HCT116 (cell line): ENCODE measurements at regions not wholly inside any gene's neighbourhood (a gene's known extent, or its start where the extent isn't known, plus 50 kb on each side); places are given as distances from the start of the nearest gene placed in this dataset.

Experiments
- ATAC-seq: fragments of 200-7000 bp; cut with Tn5 transposase; 2 replicates; pipeline ENCODE4 v1.9.1; 2020; ENCODE audit warnings: mild to moderate bottlenecking, moderate library complexity
- BruUV-seq: library from RNA; stranded (reverse); fragments of 400-500 nt; replicated peaks from 2 replicates; lab custom pipeline; 2021; lab: Mats Ljungman, UMichigan
- CTCF ChIA-PET: fragments of 300-600 bp; sonication (Branson Sonifier 250); formaldehyde crosslinking; loops from one replicate; lab custom pipeline; 2021; ENCODE audit warnings: antibody characterized with exemption; lab: Charles Lee
- POLR2A ChIA-PET: fragments of 300-600, 350-600 bp; sonication (Branson Sonifier 250); formaldehyde crosslinking; loops from one replicate; lab custom pipeline; 2021; ENCODE audit warnings: antibody characterized with exemption; lab: Charles Lee
- RAD21 ChIA-PET, 2 experiments: fragments of 300-600 bp; sonication (Branson Sonifier 250); formaldehyde crosslinking; loops; one replicate each; lab custom pipeline; 2023; ENCODE audit warnings: low total read pairs in 2 of 2; ENCODE audit not compliant: uncharacterized antibody in 2 of 2, unreplicated experiment in 2 of 2, low non-redundant PET in 1 of 2; lab: Charles Lee
- DNase-seq: peaks from one replicate; pipeline ENCODE4 v3.0.0-alpha.2; 2010; ENCODE audit warnings: low read depth, low spot score
- H2AFZ ChIP-seq: fragments of 200-600 bp; shearing (Covaris generic), sonication (generic); 2 replicates; pipeline ENCODE4 v1.6.1; 2017; ENCODE audit warnings: low read depth, mixed run types, mixed read lengths, antibody characterized with exemption, low read length; ENCODE audit not compliant: poor library complexity, severe bottlenecking
- H3K27ac ChIP-seq: 2 replicates; pipeline ENCODE4 v1.5.1; 2012; ENCODE audit warnings: low read depth, low read length
- H3K27me3 ChIP-seq: fragments of 200-600 bp; sonication (generic); 2 replicates; pipeline ENCODE4 v1.6.1; 2016; ENCODE audit warnings: mixed run types, low read length, mixed read lengths; ENCODE audit not compliant: insufficient read depth
- H3K36me3 ChIP-seq, 2 experiments: fragments of 200-500 bp in 1 of 2; fragments of 200-600 bp in 1 of 2; sonication (Bioruptor generic) in 1 of 2; sonication (generic) in 1 of 2; 2 replicates each; pipeline versions ENCODE4 v1.5.1 to v1.6.1; 2014 to 2016; ENCODE audit warnings: low read length in 2 of 2, inconsistent platforms in 1 of 2, mixed read lengths in 1 of 2, mixed run types in 1 of 2; ENCODE audit not compliant: insufficient read depth in 2 of 2, control insufficient read depth in 1 of 2
- H3K4me1 ChIP-seq, 2 experiments: fragments of 200-600 bp in 1 of 2; sonication (generic) in 1 of 2; 2 replicates each; pipeline versions ENCODE4 v1.5.1 to v1.6.1; 2012 to 2017; ENCODE audit warnings: low read length in 2 of 2, inconsistent platforms in 1 of 2, mild to moderate bottlenecking in 1 of 2, mixed read lengths in 1 of 2, mixed run types in 1 of 2, moderate library complexity in 1 of 2; ENCODE audit not compliant: insufficient read depth in 2 of 2, control insufficient read depth in 1 of 2
- H3K4me2 ChIP-seq: fragments of 200-600 bp; sonication (generic); 2 replicates; pipeline ENCODE4 v1.6.1; 2017; ENCODE audit warnings: mixed run types, low read length, mixed read lengths
- H3K4me3 ChIP-seq, 2 experiments: fragments of 200-600 bp in 1 of 2; sonication (generic) in 1 of 2; replicated peaks in 1 of 2; 2 replicates each; pipeline ENCODE4 v1.5.1; 2011 to 2016; ENCODE audit warnings: low read length in 2 of 2, control low read depth in 1 of 2, low read depth in 1 of 2, mild to moderate bottlenecking in 1 of 2, mixed read lengths in 1 of 2, mixed run types in 1 of 2
- H3K79me2 ChIP-seq: fragments of 200-600 bp; sonication (generic); 2 replicates; pipeline ENCODE4 v1.6.1; 2017; ENCODE audit warnings: mild to moderate bottlenecking, mixed run types, low read length, moderate library complexity, mixed read lengths; ENCODE audit not compliant: insufficient read depth
- H3K9ac ChIP-seq: fragments of 200-600 bp; sonication (generic); 2 replicates; pipeline ENCODE4 v1.6.1; 2016; ENCODE audit warnings: low read length, mixed read lengths
- H3K9me2 ChIP-seq: fragments of 200-600 bp; sonication (generic), shearing (Covaris generic); 2 replicates; pipeline ENCODE4 v1.6.1; 2017; ENCODE audit warnings: mixed run types, mild to moderate bottlenecking, moderate library complexity; ENCODE audit not compliant: insufficient read depth
- H3K9me3 ChIP-seq, 2 experiments: fragments of 200-500 bp in 1 of 2; fragments of 200-600 bp in 1 of 2; sonication (Bioruptor generic) in 1 of 2; sonication (generic) in 1 of 2; 2 replicates each; pipeline ENCODE4 v1.6.1; 2014 to 2017; ENCODE audit warnings: low read length in 2 of 2, mixed read lengths in 2 of 2, inconsistent platforms in 1 of 2, low read depth in 1 of 2, mild to moderate bottlenecking in 1 of 2, mixed run types in 1 of 2, moderate library complexity in 1 of 2; ENCODE audit not compliant: control insufficient read depth in 1 of 2, insufficient read depth in 1 of 2
- H4K20me1 ChIP-seq: fragments of 200-600 bp; sonication (generic), shearing (Covaris generic); 2 replicates; pipeline ENCODE4 v1.6.1; 2017; ENCODE audit warnings: mixed run types, mild to moderate bottlenecking, moderate library complexity; ENCODE audit not compliant: insufficient read depth
- CBX3 ChIP-seq: IDR thresholded peaks from 2 replicates; pipeline ENCODE4 v1.6.1; 2012; ENCODE audit warnings: low read depth
- CEBPB ChIP-seq: IDR thresholded peaks from 2 replicates; pipeline ENCODE4 v1.6.1; 2012; ENCODE audit warnings: low read depth
- EZH2phosphoT487 ChIP-seq: fragments of 200-600 bp; IDR thresholded peaks from 2 replicates; pipeline ENCODE4 v1.6.1; 2018; ENCODE audit warnings: antibody characterized with exemption, borderline replicate concordance
- POLR2A ChIP-seq: IDR thresholded peaks from 2 replicates; pipeline ENCODE4 v1.7.0; 2011; ENCODE audit warnings: borderline replicate concordance; ENCODE audit not compliant: insufficient read depth, insufficient read length; ENCODE audit errors: extremely low read depth
- POLR2AphosphoS5 ChIP-seq: IDR thresholded peaks from 2 replicates; pipeline ENCODE4 v1.6.1; 2011; ENCODE audit warnings: mild to moderate bottlenecking, low read depth, low read length, moderate library complexity
- RAD21 ChIP-seq: IDR thresholded peaks from 2 replicates; pipeline ENCODE4 v1.6.1; 2012; ENCODE audit warnings: low read depth, mild to moderate bottlenecking
- SP1 ChIP-seq: IDR thresholded peaks from 2 replicates; pipeline ENCODE4 v1.6.1; 2012; ENCODE audit warnings: low read depth
- ZFX ChIP-seq: fragments of 450-650 bp; IDR thresholded peaks from 2 replicates; pipeline ENCODE4 v1.6.1; 2017
- intact Hi-C: fragments of 100-400 bp; cut with micrococcal nuclease; formaldehyde crosslinking; loops from 2 replicates; pipeline ENCODE4 v1.10.0; 2022
- TF ChIP-seq, protein P1 (sequence below): IDR thresholded peaks from 2 replicates; pipeline ENCODE4 v1.6.1; 2012
- TF ChIP-seq, protein P2 (sequence below): IDR thresholded peaks from 2 replicates; pipeline ENCODE4 v1.6.1; 2011; ENCODE audit warnings: mild to moderate bottlenecking, low read length, moderate library complexity; ENCODE audit not compliant: insufficient replicate concordance; ENCODE audit errors: extremely low read depth
- TF ChIP-seq, protein P3 (sequence below): IDR thresholded peaks from 2 replicates; pipeline ENCODE4 v1.6.1; 2012

DNA sequence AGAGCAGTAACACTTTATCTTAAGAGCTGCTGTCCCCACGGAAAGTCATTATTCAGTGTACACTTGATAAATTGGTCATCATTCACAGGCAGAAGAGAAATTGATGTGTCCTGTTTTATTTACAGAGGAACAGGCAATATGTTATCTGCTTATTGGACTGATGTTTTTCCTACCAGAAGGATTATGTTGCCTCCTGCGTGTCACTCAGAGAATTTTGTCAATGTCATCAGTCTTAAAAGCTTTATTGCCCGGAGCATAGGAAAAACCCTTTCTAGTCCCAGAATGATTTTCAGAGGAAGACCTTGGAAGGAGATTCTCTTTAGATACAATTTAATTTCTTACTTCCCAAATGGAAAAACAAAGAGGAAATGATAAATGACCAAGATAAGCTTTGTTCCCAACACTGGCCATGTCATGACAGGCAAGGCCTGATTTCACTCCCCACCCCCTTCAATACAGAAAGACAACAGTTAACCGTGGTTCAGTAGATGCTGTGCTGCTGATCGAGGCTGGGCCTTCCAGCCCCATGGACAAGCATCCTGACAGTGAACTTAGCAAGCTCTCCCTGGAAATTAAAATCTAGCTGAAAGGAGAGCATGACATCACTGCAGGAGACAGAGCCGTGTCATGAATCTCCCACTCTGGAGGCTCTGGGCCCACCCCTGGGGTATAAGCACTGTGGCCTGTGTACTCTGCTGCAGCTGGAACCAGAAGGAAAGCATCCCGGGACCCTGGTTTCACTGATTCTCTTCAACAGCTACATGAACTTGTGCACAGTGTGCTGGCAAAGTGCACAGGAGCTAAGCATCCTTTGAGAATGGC lies 118.8 kb upstream of the LYZL2 start:
- no peak for TF ChIP-seq SP1
- TF ChIP-seq, protein P1, sequence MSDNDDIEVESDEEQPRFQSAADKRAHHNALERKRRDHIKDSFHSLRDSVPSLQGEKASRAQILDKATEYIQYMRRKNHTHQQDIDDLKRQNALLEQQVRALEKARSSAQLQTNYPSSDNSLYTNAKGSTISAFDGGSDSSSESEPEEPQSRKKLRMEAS: no peak
- no peak for TF ChIP-seq ZFX
- TF ChIP-seq RAD21: no peak
- TF ChIP-seq, protein P2, sequence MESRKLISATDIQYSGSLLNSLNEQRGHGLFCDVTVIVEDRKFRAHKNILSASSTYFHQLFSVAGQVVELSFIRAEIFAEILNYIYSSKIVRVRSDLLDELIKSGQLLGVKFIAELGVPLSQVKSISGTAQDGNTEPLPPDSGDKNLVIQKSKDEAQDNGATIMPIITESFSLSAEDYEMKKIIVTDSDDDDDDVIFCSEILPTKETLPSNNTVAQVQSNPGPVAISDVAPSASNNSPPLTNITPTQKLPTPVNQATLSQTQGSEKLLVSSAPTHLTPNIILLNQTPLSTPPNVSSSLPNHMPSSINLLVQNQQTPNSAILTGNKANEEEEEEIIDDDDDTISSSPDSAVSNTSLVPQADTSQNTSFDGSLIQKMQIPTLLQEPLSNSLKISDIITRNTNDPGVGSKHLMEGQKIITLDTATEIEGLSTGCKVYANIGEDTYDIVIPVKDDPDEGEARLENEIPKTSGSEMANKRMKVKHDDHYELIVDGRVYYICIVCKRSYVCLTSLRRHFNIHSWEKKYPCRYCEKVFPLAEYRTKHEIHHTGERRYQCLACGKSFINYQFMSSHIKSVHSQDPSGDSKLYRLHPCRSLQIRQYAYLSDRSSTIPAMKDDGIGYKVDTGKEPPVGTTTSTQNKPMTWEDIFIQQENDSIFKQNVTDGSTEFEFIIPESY: no peak
- no peak for TF ChIP-seq CEBPB
- TF ChIP-seq, all 23 proteins: peak for 0

DNA sequence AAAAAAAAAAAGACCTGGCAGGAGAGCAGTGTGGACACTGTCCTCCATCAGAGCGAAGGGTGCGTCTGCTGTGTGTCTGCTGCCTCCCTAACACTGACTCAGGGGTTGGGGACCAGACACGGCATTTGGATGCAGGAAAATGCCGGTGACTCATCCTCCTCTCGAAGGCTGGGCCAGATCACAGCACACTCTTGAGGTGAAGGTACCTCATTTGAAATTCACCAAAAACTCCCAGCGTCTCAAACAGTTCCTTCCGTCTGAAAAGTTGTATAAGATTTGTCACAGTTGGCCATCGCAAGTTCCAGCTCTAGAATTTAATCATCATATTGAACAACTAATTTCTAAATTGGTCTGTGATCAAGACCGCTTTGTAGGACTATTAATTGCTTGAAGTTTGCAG lies 118.1 kb upstream of the LYZL2 start:
- DNase-seq (no peak), ATAC-seq (no peak)
- H3K4me2 ChIP-seq: no peak overlapping the region
- no peak overlapping the region for H3K27ac ChIP-seq
- no TSS peak for BruUV-seq
- RAD21 ChIA-PET: no interaction called here
- no peak overlapping the region for H3K4me3 ChIP-seq
- H4K20me1 ChIP-seq: no peaks in the 10 kb centered on the region
- no peaks in the 10 kb centered on the region for H3K79me2 ChIP-seq
- no peaks in the 10 kb centered on the region for H3K4me1 ChIP-seq
- H3K27me3 ChIP-seq: no peaks in the 10 kb centered on the region
- H3K36me3 ChIP-seq: no peaks in the 10 kb centered on the region
- H3K9me2 ChIP-seq: no peaks in the 10 kb centered on the region
- no peaks in the 10 kb centered on the region for H3K9me3 ChIP-seq
- no peak overlapping the region for H2AFZ ChIP-seq
- intact Hi-C loops: no loop called here
- POLR2A ChIA-PET: no interaction called here
- CTCF ChIA-PET: no interaction called here
- H3K9ac ChIP-seq: no peak overlapping the region
- no peak for TF ChIP-seq ZFX
- no peak for TF ChIP-seq EZH2phosphoT487
- TF ChIP-seq CEBPB: no peak
- no peak for TF ChIP-seq CBX3
- TF ChIP-seq POLR2A: no peak
- TF ChIP-seq, protein P3, sequence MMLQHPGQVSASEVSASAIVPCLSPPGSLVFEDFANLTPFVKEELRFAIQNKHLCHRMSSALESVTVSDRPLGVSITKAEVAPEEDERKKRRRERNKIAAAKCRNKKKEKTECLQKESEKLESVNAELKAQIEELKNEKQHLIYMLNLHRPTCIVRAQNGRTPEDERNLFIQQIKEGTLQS: no peak
- no peak for TF ChIP-seq SP1
- no peak for TF ChIP-seq POLR2AphosphoS5
- TF ChIP-seq, protein P2: no peak

More for the DNA sequence above, 118.8 kb upstream of the LYZL2 start:
- no peaks in the 10 kb centered on the region for H3K9me3 ChIP-seq
- H2AFZ ChIP-seq: no peak overlapping the region
- ChIA-PET RAD21 (no interaction called here), POLR2A (no interaction called here), CTCF (no interaction called here)
- no peaks in the 10 kb centered on the region for H3K27me3 ChIP-seq
- DNase-seq (no peak), ATAC-seq (no peak)
- H3K4me2 ChIP-seq: no peak overlapping the region
- H3K9me2 ChIP-seq: no peaks in the 10 kb centered on the region
- no TSS peak for BruUV-seq
- H3K4me1 ChIP-seq: no peaks in the 10 kb centered on the region
- H3K79me2 ChIP-seq: no peaks in the 10 kb centered on the region
- no peaks in the 10 kb centered on the region for H3K36me3 ChIP-seq
- no peaks in the 10 kb centered on the region for H4K20me1 ChIP-seq
- intact Hi-C loops: no loop called here
- H3K27ac ChIP-seq: no peak overlapping the region
- H3K9ac ChIP-seq: no peak overlapping the region
- H3K4me3 ChIP-seq: no peak overlapping the region
